Neutrophil (primary cell): ENCODE measurements at regions not wholly inside any gene's neighbourhood (a gene's known extent, or its start where the extent isn't known, plus 50 kb on each side); places are given as distances from the start of the nearest gene placed in this dataset.

ENCODE experiments used
- H3K27ac ChIP-seq: fragments of 200-600 bp; sonication (generic); 2 replicates; pipeline ENCODE4 v1.5.1; 2016; ENCODE audit warnings: mild to moderate bottlenecking, moderate library complexity
- H3K27me3 ChIP-seq: fragments of 200-600 bp; sonication (generic); 2 replicates; pipeline ENCODE4 v1.6.0; 2016; ENCODE audit warnings: mild to moderate bottlenecking
- H3K36me3 ChIP-seq: fragments of 200-600 bp; sonication (generic); 2 replicates; pipeline ENCODE4 v1.5.1; 2017
- H3K4me1 ChIP-seq, 2 experiments: fragments of 200-600 bp in 1 of 2; sonication (generic) in 1 of 2; 1 replicate in 1 of 2; 2 replicates in 1 of 2; pipeline versions ENCODE4 v1.5.1 to v1.6.1; 2013 to 2016; ENCODE audit warnings: low read depth in 1 of 2, low read length in 1 of 2, mild to moderate bottlenecking in 1 of 2, moderate library complexity in 1 of 2; ENCODE audit not compliant: control insufficient read depth in 1 of 2, insufficient read depth in 1 of 2
- H3K4me3 ChIP-seq, 2 experiments: fragments of 200-600 bp in 1 of 2; sonication (generic) in 1 of 2; 1 replicate in 1 of 2; 2 replicates in 1 of 2; pipeline ENCODE4 v1.5.1; 2013 to 2016; ENCODE audit warnings: low read depth in 1 of 2, low read length in 1 of 2, mild to moderate bottlenecking in 1 of 2, moderate library complexity in 1 of 2
- H3K9me3 ChIP-seq: fragments of 200-600 bp; sonication (generic); 2 replicates; pipeline ENCODE4 v1.5.1; 2016
- TF ChIP-seq, protein P1 (sequence below): fragments of 200-600 bp; sonication (generic); IDR thresholded peaks from 2 replicates; pipeline ENCODE4 v1.5.1; 2016; ENCODE audit warnings: antibody characterized with exemption

DNA sequence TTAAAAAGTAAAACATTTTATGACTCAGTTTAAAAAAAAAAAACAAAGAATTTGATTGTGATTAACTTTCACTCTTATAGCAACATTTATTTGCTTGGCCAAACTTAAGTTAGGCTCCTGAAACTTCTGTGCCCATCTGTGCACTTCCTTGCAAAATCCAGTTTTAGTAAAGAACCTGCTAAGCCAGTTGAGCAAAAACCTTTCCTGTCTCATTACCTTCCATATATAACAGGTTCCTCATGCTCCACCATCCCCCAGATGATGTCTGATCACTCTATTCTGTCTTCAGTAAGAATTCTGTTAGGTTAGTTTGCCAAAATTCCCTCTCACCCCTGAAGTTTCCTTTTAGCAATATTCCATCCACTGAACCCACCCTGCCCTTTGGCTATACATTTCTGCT is 1200.5 kb downstream of the C4orf33 start:
- Histone ChIP-seq H3K9me3 (no peaks in the 10 kb centered on the region), H3K4me1 (no peaks in the 10 kb centered on the region), H3K27ac (no peak overlapping the region), H3K4me3 (no peak overlapping the region), H3K27me3 (no peaks in the 10 kb centered on the region), H3K36me3 (no peaks in the 10 kb centered on the region)
- TF ChIP-seq, protein P1, sequence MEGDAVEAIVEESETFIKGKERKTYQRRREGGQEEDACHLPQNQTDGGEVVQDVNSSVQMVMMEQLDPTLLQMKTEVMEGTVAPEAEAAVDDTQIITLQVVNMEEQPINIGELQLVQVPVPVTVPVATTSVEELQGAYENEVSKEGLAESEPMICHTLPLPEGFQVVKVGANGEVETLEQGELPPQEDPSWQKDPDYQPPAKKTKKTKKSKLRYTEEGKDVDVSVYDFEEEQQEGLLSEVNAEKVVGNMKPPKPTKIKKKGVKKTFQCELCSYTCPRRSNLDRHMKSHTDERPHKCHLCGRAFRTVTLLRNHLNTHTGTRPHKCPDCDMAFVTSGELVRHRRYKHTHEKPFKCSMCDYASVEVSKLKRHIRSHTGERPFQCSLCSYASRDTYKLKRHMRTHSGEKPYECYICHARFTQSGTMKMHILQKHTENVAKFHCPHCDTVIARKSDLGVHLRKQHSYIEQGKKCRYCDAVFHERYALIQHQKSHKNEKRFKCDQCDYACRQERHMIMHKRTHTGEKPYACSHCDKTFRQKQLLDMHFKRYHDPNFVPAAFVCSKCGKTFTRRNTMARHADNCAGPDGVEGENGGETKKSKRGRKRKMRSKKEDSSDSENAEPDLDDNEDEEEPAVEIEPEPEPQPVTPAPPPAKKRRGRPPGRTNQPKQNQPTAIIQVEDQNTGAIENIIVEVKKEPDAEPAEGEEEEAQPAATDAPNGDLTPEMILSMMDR: no peak

GRCh38 chr4:130306566-130306965 is 1210.6 kb downstream of the C4orf33 start:
- no peak overlapping the region for H3K27ac ChIP-seq

GRCh38 chr4:130309221-130309620 is 1213.3 kb downstream of the C4orf33 start:
- no peak overlapping the region for H3K27ac ChIP-seq
- no peaks in the 10 kb centered on the region for H3K9me3 ChIP-seq
- H3K36me3 ChIP-seq: no peaks in the 10 kb centered on the region
- H3K4me1 ChIP-seq: no peaks in the 10 kb centered on the region
- H3K4me3 ChIP-seq: no peak overlapping the region
- TF ChIP-seq, protein P1: no peak
- no peaks in the 10 kb centered on the region for H3K27me3 ChIP-seq

More at GRCh38 chr4:130306566-130306965, 1210.6 kb downstream of the C4orf33 start:
- Histone ChIP-seq H3K27me3 (no peaks in the 10 kb centered on the region), H3K9me3 (no peaks in the 10 kb centered on the region), H3K4me1 (no peaks in the 10 kb centered on the region), H3K36me3 (no peaks in the 10 kb centered on the region), H3K4me3 (no peak overlapping the region)
- TF ChIP-seq, protein P1: no peak

- Histone ChIP-seq H3K4me1 (no peaks in the 10 kb centered on the region), H3K36me3 (no peaks in the 10 kb centered on the region), H3K27ac (no peak overlapping the region), H3K4me3 (no peak overlapping the region), H3K9me3 (no peaks in the 10 kb centered on the region), H3K27me3 (no peaks in the 10 kb centered on the region)
- TF ChIP-seq, protein P1: no peak
Measured at GRCh38 chr4:130322439-130322838, 1226.5 kb downstream of the C4orf33 start.

GRCh38 chr4:130329036-130329435 is 1233.1 kb downstream of the C4orf33 start:
- Histone ChIP-seq H3K9me3 (no peaks in the 10 kb centered on the region), H3K27ac (no peak overlapping the region), H3K4me1 (no peaks in the 10 kb centered on the region), H3K4me3 (no peak overlapping the region), H3K27me3 (no peaks in the 10 kb centered on the region), H3K36me3 (no peaks in the 10 kb centered on the region)
- TF ChIP-seq, protein P1: no peak

GRCh38 chr4:130333241-130333759 is 1237.3 kb downstream of the C4orf33 start:
- Histone ChIP-seq H3K27me3 (no peaks in the 10 kb centered on the region), H3K4me1 (no peaks in the 10 kb centered on the region), H3K36me3 (no peaks in the 10 kb centered on the region), H3K27ac (no peak overlapping the region), H3K4me3 (no peak overlapping the region), H3K9me3 (no peaks in the 10 kb centered on the region)
- TF ChIP-seq, protein P1: no peak
